IPS-18c (cell line): ENCODE measurements at regions not wholly inside any gene's neighbourhood (a gene's known extent, or its start where the extent isn't known, plus 50 kb on each side); places are given as distances from the start of the nearest gene placed in this dataset.
"Not testable (repeated sequence)": the region's sequence is repeated elsewhere in the genome, so short reads cannot be mapped to it uniquely, and the experiment has no call there.

Source experiments
- H3K4me3 ChIP-seq: 2 replicates; pipeline ENCODE4 v1.7.0; 2013; ENCODE audit warnings: low read depth, mild to moderate bottlenecking, low read length, moderate library complexity; ENCODE audit not compliant: insufficient read depth
- H3K9me3 ChIP-seq: one replicate; pipeline ENCODE4 v1.6.1; 2013; ENCODE audit warnings: mild to moderate bottlenecking, low read length, moderate library complexity; ENCODE audit not compliant: control insufficient read depth, insufficient read depth

DNA sequence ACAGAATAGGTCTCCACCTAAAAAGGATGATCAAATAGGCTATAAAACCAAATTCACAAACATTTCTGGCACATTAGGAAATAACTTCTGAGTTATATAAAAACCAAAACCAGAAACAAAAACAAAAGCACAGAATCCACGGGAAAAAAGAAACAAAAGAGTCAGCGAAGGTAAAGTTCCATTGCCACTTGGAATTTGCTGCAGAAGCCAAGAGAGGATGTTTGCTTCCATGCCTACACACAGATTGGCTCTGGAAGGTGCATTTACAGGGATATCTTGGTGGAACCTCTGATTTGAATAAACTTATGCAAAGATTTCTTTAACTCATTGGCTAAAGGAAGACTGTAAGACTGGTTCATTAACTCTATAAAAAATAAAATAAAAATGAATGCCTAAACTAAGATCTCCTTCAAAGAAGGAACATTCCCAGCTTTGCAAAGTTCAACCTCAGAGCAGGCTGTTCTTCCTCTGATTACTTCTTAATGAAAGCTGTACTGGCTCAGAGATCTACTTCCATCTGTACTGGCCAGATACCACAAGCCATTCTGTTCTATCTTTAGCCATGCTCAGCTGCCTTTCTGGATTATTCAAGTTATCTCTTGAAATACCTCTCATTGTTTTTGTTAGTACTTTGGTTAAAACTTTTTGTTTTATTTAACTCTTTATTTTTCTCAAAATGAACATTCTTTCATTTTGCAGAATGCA, 537.5 kb upstream of the CCDC54 start:
- no peak overlapping the region for H3K4me3 ChIP-seq
- peaks cover 2% of the 10 kb centered on the region for H3K9me3 ChIP-seq

DNA sequence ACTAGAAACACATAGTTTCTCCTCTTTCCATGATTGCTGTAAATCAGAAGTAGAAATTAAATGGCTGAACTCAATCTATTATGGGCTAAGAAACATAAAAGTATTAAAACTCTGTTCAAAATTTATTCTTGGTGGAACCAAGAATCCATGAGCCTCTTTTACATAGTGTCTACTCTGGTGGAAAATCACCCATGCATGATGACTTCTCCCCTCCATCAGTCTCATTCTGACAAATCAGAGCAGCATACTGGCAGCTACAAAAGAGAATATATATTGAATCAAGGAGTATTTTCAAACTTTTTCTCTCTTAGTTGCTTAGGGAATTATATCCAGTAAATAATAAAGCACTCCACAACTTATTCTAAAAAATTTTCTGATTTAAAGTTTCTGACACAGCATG, 536.9 kb upstream of the CCDC54 start:
- H3K9me3 ChIP-seq, result peaks cover 2% of the 10 kb centered on the region
- no peak overlapping the region for H3K4me3 ChIP-seq

DNA sequence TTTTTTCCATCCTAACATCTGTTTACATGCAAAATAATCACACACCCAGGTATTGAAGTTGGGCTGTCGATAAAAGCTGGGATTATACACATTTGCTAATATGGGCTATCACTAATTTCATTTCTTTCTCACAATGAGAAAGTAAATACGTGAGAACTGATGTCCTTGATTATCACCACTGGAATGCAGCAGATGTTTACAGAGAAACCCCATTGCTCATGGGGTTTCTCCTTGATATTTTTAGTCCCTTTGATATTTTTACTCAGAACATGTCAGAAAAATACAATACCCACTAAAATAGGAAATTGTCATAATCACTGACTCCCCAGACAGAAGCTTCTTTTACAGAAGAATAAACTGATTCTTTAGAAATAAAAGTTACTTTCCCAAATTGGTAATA, 535.1 kb upstream of the CCDC54 start:
- Histone ChIP-seq H3K9me3 (peaks cover 2% of the 10 kb centered on the region), H3K4me3 (no peak overlapping the region)

DNA sequence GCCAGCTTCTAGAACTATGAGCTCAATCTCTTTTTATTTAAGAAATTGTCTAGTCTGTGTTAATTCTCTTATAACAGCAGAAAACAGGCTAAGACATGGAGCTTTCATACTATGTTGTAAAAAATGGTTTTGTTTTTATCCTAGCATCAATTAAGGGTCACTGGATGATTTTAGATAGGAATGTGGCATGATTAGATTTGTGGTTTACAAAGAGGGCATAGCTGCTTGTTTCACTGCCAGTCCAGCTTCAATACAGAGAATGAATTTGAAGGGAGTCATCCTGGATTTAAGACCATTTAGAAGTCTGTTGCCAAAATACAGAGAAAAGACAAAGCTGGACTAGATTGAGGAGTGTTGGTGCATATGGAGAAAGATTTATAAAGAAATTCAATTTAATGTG, 532.6 kb upstream of the CCDC54 start:
- Histone ChIP-seq H3K9me3 (no peaks in the 10 kb centered on the region), H3K4me3 (no peak overlapping the region)

DNA sequence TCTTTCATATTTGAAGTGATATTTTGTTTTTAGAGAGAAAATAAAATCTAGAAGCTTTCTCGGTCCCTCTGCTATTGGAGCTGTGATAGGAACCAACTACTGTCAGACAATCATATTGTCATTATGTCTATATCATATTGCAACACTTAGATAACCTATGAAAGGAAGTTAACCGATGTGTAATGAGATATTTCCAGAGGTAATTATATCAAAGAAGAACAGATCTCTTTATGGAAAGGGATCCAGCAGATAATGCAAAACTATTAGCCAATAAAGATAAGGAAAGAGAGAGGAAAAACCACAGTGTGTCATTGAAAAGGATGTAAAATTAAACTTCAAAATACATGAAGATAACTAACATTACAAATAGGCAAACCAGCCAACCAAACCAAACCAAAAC, 529.1 kb upstream of the CCDC54 start:
- no peak overlapping the region for H3K4me3 ChIP-seq
- no peaks in the 10 kb centered on the region for H3K9me3 ChIP-seq

DNA sequence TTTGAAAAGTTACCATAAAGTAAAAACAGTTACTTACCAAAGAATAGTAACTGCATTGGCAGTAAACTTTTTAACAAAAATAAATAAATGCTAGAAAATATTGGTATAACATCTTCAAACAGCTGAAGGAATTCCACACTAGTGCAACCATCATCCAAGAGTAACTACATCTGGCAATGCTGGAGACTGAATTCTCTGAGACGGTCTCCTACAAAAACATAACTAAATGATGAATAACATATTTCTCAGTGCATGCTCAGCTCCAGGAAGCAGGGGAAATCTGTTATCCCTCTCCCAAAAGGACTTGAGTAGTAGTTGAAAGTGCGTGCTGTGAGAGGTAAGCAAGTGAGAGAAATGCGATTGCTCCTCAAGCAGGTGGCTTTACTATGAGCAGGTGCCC, 526.8 kb upstream of the CCDC54 start:
- H3K4me3 ChIP-seq, result no peak overlapping the region

DNA sequence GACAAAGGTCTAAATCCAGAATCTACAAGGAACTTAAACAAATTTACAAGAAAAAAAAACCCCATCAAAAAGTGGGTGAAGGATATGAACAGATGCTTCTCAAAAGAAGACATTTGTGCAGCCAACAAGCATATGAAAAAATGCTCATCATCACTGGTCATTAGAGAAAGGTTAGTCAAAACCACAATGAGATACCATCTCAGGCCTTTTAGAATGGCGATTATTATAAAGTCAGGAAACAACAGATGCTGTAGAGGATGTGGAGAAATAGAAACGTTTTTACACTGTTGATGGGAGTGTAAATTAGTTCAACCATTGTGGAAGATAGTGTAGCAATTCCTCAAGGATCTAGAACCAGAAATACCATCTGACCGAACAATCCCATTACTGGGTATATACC, 518.9 kb upstream of the CCDC54 start:
- not testable (repeated sequence) for H3K4me3 ChIP-seq, H3K9me3 ChIP-seq

More for the DNA sequence above, 526.8 kb upstream of the CCDC54 start:
- peaks cover 3% of the 10 kb centered on the region for H3K9me3 ChIP-seq

DNA sequence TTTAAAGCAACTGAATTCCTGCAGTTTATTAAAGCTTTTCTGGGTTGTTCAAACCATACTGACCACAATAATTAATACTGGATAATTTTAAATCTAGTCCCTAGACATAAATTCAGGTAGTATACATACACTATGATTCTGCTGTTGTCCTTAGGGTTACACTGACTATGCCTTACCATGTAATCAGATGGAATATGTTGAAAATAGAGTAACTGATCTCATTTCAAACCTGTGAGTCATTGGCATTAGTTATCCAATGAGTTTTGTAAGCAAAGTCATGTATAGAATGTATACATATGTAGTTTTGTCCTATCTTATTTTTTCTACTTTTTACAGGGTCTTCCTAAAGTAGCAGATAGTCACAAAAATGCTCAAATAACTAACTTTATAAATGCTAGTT, 517.1 kb upstream of the CCDC54 start:
- H3K4me3 ChIP-seq, result no peak overlapping the region

DNA sequence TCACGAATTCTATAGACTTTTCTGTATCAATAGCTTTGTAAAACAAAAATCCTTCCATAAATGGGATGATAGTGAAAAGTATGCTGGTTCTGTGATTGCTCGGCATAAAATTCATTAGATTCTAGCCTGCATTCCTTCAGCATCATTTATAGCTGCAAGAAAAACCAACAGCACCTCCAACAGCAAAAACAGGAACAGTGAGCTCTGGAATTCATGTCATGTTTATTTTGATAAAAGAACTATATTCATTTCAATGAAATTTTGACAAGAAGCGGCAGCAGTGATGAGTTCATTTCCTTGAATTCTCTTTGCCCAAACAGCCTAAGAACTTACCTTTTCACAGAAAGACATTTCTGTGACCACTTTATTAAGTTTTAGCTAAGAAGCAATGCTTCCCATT, 515.2 kb upstream of the CCDC54 start:
- Histone ChIP-seq H3K9me3 (no peaks in the 10 kb centered on the region), H3K4me3 (no peak overlapping the region)

More for the DNA sequence above, 517.1 kb upstream of the CCDC54 start:
- no peaks in the 10 kb centered on the region for H3K9me3 ChIP-seq

DNA sequence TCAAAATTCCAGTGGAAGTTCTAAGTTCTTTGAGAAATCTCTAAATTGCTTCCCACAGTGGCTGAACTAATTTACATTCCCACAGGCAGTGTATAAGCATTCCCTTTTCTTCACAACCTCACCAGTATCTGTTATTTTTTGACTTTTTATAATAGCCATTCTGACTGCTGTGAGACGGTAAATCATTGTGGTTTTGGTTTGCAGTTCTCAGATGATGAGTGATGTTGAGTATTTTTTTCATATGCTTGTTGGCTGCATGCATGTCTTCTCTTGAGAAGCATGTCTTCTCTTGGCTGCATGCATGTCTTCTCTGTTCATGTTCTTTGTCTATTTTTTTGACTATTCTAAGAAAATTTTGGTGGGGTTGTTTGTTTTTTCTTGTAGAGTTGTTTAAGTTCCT, 499.6 kb upstream of the CCDC54 start:
- H3K4me3 ChIP-seq, result no peak overlapping the region
- H3K9me3 ChIP-seq, result no peaks in the 10 kb centered on the region

DNA sequence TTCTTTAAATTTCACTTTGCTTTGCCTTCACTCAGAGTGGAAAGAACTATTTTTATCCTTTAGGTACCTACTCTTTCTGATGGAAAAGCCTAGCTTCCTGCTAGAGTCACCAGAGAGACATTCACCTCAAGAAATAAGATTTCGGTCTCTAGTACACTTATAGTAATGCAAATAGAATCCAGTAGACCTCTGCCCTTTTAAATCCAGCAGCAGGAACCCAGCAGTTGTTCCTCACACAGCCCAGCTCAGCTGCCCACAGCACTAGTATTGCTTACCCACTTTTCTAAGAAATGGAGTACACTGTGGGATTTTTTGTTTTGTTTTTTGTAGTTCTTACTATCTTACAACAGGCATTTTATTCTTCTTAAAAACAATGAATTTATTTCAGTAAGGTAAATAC, 497.0 kb upstream of the CCDC54 start:
- Histone ChIP-seq H3K9me3 (no peaks in the 10 kb centered on the region), H3K4me3 (no peak overlapping the region)

DNA sequence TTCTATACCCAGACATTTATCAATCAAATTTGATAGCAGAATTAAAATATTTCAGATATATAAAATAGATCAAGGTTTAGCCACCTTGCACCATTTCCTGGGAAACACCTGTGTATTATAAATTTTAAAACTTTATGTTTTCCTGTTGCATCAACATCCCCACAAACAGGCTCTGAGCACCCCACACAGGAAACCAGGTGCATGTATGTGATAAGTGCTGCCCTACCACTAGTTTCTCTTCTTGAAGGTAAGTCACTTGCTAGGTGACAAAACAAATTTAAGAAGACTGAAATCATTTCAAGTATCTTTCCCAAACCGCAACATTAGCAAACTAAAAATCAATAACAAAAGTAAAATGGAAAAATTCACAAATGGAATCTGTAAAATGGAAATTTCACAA, 496.1 kb upstream of the CCDC54 start:
- H3K9me3 ChIP-seq, result no peaks in the 10 kb centered on the region
- no peak overlapping the region for H3K4me3 ChIP-seq

DNA sequence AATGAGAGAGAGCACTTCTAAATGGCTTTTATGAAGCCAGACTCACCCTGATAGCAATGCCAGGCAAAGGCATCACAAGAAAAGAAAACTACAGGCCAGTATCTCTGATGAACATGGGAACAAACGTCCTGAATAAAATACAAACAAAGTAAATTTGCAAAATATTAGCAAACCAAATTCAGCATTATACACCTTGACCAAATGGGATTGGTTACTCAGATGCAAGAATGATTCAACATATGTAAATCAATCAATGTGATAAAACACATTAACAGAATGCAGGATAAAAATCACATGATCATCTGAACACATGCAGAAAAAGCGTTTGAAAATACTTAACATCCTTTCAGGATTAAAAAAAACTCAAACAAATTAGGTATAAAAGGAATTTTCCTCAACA, 494.9 kb upstream of the CCDC54 start:
- H3K4me3 ChIP-seq, result no peak overlapping the region

DNA sequence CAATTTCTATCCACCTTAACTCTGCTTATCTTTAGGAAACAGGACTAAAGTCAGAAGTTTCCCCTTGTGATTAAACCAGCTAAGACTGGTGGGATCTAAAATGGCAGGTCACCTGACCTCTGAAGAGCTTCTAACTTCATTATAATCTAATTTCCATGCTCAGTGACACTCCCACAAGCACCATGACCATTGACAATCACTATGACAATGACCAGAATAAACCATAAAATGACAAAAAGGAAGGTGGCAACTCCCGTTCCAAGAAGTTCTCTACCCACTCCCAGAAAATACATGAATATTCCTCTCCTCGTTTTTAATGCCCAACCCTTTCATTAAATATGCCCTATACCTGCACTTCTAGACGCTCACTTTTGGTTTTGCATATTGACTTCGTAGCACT, 471.2 kb upstream of the CCDC54 start:
- no peak overlapping the region for H3K4me3 ChIP-seq

More for the DNA sequence above, 494.9 kb upstream of the CCDC54 start:
- H3K9me3 ChIP-seq, result peaks cover 3% of the 10 kb centered on the region

DNA sequence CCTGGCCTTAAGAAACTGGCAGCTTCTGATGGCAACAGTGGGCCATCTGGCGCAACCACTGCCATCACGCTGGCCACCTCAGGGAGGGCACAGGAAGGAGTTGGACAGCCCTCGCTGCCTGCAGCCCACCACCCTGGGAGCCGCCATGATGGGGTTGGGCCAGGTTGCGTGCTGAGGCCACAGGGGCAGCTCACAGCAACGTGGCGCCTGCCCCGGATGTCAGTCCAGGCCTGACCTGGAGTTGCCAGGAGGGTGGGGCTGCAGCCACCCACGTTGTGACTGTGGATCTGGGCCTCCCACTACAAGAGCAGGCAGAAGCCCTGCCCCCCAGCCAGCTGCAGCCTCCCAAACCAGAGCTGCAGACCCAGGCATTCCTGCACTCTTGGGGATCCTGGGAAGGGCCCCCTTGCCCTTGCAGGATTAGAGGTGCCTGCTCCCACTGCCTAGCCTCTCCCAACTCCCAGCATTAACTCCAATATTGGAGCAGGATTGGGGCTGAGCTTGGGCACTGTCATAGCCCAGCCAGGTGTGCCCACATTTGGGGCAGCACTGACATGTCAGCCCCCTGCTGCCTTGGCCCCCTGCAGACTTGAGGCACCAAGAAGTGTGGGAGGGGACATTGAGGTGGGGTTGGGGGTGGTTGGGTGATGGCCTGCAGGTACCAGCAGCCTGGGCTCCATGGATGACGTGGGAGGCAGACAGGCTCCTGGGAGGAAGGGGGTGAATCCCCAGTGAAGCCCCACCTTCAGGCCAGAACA, 468.9 kb upstream of the CCDC54 start:
- no peaks in the 10 kb centered on the region for H3K9me3 ChIP-seq
- no peak overlapping the region for H3K4me3 ChIP-seq

More for the DNA sequence above, 471.2 kb upstream of the CCDC54 start:
- H3K9me3 ChIP-seq, result no peaks in the 10 kb centered on the region

DNA sequence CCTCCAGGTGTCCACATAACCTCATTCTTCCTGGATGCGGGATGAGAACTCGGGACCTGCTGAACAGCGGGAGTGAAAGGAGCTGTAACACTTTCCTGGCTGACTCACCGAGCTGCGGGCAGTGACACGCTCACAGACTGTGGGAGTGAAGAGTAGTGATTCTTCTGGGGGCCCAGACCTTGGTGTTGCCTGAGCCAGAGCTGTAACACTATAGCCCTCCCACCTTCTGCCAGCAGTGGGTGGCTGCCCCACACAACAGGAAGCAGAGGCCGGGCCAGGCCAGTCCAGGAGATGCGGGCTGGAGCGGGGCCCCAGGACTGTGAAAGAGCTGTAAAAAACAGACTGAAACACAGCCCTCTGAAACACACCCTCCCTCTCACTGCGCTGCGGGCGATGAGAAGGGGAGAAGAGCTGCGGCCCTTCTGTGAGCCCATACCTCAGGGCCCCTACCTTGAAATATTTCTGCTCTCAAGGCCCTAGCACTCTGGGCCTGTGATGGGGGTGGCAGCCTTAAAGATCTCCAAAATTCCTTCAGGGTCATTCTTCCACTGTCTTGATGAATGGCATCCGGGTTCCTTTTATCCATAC, 464.0 kb upstream of the CCDC54 start:
- Histone ChIP-seq H3K4me3 (0 out of 2 replicates have a peak overlapping the region, but pooled peaks have one; percentile 26), H3K9me3 (no peaks in the 10 kb centered on the region)

DNA sequence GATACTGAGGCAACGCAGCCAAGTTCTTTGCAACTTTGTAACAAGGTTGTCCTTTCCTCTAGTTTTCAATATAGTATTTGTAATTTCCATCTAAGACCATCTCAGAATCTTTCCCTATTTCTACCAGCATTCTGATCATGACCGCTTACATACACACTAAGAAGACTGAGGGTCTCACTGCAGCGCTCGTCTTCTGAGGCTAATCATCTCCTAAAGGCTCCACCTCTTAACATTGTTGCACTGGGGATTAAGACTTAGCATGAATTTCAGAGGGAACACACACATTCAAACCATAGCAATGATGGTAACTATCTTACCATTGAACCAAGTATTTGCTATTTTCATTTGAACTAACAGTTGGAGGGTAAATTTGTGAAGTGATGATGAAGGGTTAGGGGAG, 463.3 kb upstream of the CCDC54 start:
- Histone ChIP-seq H3K9me3 (no peaks in the 10 kb centered on the region), H3K4me3 (no peak overlapping the region)

DNA sequence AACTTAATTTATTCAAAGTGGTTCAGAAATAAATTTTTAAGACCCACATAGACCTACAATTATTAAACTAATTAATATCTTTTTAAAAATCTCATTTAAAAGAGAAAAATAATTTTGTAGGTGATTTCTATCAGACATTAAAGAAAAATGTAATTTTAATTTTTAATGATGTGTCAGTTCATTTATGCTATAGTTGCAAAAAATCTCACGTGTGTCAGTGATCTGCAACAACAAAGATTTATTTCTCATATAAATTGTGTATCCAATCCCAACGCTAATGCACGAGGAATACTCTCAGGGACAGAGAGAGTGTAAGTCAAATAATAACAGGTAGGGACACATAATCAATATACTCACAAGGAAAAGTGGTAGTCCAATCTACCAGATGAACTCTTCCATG, 456.6 kb upstream of the CCDC54 start:
- Histone ChIP-seq H3K4me3 (no peak overlapping the region), H3K9me3 (no peaks in the 10 kb centered on the region)
